Right atrium auricular region (tissue), 2 donors: ENCODE measurements at regions not wholly inside any gene's neighbourhood (a gene's known extent, or its start where the extent isn't known, plus 50 kb on each side); places are given as distances from the start of the nearest gene placed in this dataset.

Experiments
- DNase-seq: peaks from one replicate; pipeline ENCODE4 v3.0.0-alpha.2; 2019; ENCODE audit warnings: low spot score
- H3K27ac ChIP-seq, 2 donors: fragments of 200-600 bp; sonication (generic); 1 replicate in 1 of 2; 2 replicates in 1 of 2; pipeline ENCODE4 v1.5.1; 2016 to 2019
- H3K27me3 ChIP-seq, 2 donors: fragments of 200-600 bp; sonication (generic); one replicate each; pipeline versions ENCODE4 v1.5.1 to v1.6.0; 2017 to 2019
- H3K36me3 ChIP-seq: fragments of 200-600 bp; sonication (generic); one replicate; pipeline ENCODE4 v1.5.1; 2016
- H3K4me1 ChIP-seq, 2 donors: fragments of 200-600 bp; sonication (generic); one replicate each; pipeline versions ENCODE4 v1.5.1 to v1.6.0; 2017 to 2019
- H3K4me3 ChIP-seq, 2 donors: fragments of 200-600 bp; sonication (generic); 1 replicate in 1 of 2; 2 replicates in 1 of 2; pipeline ENCODE4 v1.5.1; 2017 to 2019; ENCODE audit warnings: mild to moderate bottlenecking in 1 of 2, moderate library complexity in 1 of 2
- H3K9me3 ChIP-seq, 2 donors: fragments of 200-600 bp; sonication (generic); one replicate each; pipeline ENCODE4 v1.5.1; 2019
- CTCF ChIP-seq, 2 donors: fragments of 200-600 bp; sonication (generic); IDR thresholded peaks; one replicate each; pipeline ENCODE4 v1.5.1; 2019; ENCODE audit warnings: antibody characterized with exemption in 2 of 2

- no peaks in the 10 kb centered on the region for H3K36me3 ChIP-seq
- TF ChIP-seq CTCF (IDR thresholded peaks at IDR 0.05), result no peak
- no peak for DNase-seq
- H3K4me3 ChIP-seq, result no peak overlapping the region
- H3K27me3 ChIP-seq, result no peaks in the 10 kb centered on the region
- H3K9me3 ChIP-seq, result no peaks in the 10 kb centered on the region
- no peaks in the 10 kb centered on the region for H3K4me1 ChIP-seq
- no peak overlapping the region for H3K27ac ChIP-seq
Observed at GRCh38 chr2:147247749-147248148, 597.1 kb upstream of the ACVR2A start.

GRCh38 chr2:147242445-147242844 lies 602.4 kb upstream of the ACVR2A start:
- H3K9me3 ChIP-seq, result peaks cover 0 to 5% of the 10 kb centered on the region in 2 donors
- H3K36me3 ChIP-seq, result no peaks in the 10 kb centered on the region
- DNase-seq, result no peak
- H3K4me3 ChIP-seq, result no peak overlapping the region
- no peak overlapping the region for H3K27ac ChIP-seq
- no peaks in the 10 kb centered on the region for H3K4me1 ChIP-seq
- TF ChIP-seq CTCF (IDR thresholded peaks at IDR 0.05), result no peak
- no peaks in the 10 kb centered on the region for H3K27me3 ChIP-seq

GRCh38 chr2:147236601-147237000 lies 608.2 kb upstream of the ACVR2A start:
- no peak for TF ChIP-seq CTCF (IDR thresholded peaks at IDR 0.05)
- Histone ChIP-seq H3K27ac (no peak overlapping the region), H3K4me3 (no peak overlapping the region), H3K36me3 (no peaks in the 10 kb centered on the region), H3K27me3 (no peaks in the 10 kb centered on the region), H3K9me3 (peaks cover 0 to 5% of the 10 kb centered on the region in 2 donors), H3K4me1 (no peaks in the 10 kb centered on the region)
- no peak for DNase-seq

- no peak for TF ChIP-seq CTCF (IDR thresholded peaks at IDR 0.05)
Observed at GRCh38 chr2:147232225-147232669, 612.6 kb upstream of the ACVR2A start.

GRCh38 chr2:147231607-147232006 lies 613.2 kb upstream of the ACVR2A start:
- Histone ChIP-seq H3K27ac (no peak overlapping the region), H3K4me1 (no peaks in the 10 kb centered on the region), H3K36me3 (no peaks in the 10 kb centered on the region), H3K4me3 (no peak overlapping the region), H3K27me3 (no peaks in the 10 kb centered on the region), H3K9me3 (no peaks in the 10 kb centered on the region)
- no peak for DNase-seq
- no peak for TF ChIP-seq CTCF (IDR thresholded peaks at IDR 0.05)

More at GRCh38 chr2:147232225-147232669, 612.6 kb upstream of the ACVR2A start:
- Histone ChIP-seq H3K4me1 (no peaks in the 10 kb centered on the region), H3K27ac (no peak overlapping the region), H3K27me3 (no peaks in the 10 kb centered on the region), H3K4me3 (no peak overlapping the region), H3K36me3 (no peaks in the 10 kb centered on the region), H3K9me3 (no peaks in the 10 kb centered on the region)
- no peak for DNase-seq

- Histone ChIP-seq H3K4me3 (no peak overlapping the region), H3K36me3 (no peaks in the 10 kb centered on the region), H3K9me3 (no peaks in the 10 kb centered on the region), H3K27me3 (no peaks in the 10 kb centered on the region), H3K27ac (no peak overlapping the region), H3K4me1 (no peaks in the 10 kb centered on the region)
- DNase-seq, result no peak
- TF ChIP-seq CTCF (IDR thresholded peaks at IDR 0.05), result no peak
Observed at GRCh38 chr2:147231081-147231480, 613.7 kb upstream of the ACVR2A start.
